ENCODE measurements at regions not wholly inside any gene's neighbourhood (a gene's known extent, or its start where the extent isn't known, plus 50 kb on each side); places are given as distances from the start of the nearest gene placed in this dataset.

DNA sequence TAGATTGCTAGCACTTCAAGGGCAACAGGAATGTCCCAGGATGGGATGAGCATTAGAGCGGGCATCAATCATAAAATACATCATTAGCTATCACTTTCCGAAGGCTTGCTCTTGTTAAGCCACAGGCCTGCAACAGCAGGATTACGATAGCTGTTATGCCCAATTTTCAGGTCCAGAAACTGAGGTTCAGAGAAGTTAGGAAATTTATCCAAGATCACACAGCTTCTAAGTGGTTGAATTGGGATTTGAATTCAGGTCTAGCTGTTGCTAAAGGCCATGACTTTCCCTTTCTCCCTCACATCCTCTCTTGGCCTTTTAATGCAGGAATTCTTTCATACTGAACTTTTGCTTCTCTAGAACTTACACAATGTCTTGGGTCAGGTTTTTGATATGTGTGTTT lies 119.4 kb upstream of the ERCC6L2 start:
- no peak for FAIRE-seq

GRCh38 chr9:95755421-95755730 lies 120.1 kb upstream of the ERCC6L2 start:
- FAIRE-seq, result no peak

DNA sequence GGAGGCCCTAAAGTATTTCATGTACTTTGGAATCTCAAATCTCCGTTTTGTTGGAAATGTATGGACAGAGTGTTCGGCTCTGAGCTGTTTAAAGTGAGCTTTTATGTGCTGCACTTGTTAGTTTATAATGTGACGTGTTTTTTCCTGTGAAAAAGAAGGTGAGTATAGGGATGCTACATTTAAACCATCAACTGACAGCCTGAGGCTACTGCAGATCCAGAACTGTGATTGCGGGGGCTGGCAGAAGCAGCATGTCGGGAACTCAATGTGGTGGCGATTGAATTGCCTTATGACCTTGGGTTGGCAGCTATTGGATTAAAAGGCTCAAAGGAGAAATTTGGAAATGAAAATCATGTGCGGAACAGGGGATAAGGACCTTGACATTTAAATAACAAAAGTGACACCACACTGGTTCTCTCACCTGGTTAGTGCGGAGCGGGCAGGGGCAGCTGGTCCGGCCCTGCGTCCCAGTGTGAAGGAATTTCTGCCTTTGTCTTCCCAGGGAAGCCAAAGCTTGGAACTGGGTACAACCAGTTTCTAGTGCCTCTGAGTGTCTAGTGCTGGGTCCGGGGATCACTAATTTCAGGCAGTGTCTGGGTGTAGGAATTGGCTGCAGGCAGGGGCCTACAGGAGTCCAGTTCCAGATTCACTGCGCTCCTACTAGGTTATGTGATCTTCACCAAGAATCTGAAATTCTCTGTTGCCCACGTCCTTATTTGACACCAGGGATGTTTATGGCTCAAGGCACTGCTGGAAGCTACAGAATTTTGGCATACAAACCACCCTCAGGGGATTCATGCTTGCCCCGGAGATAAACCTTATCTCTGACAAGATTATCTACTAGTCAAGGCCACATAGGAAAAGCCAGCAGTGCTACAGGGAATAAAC lies 120.7 kb upstream of the ERCC6L2 start:
- FAIRE-seq, result no peak

DNA sequence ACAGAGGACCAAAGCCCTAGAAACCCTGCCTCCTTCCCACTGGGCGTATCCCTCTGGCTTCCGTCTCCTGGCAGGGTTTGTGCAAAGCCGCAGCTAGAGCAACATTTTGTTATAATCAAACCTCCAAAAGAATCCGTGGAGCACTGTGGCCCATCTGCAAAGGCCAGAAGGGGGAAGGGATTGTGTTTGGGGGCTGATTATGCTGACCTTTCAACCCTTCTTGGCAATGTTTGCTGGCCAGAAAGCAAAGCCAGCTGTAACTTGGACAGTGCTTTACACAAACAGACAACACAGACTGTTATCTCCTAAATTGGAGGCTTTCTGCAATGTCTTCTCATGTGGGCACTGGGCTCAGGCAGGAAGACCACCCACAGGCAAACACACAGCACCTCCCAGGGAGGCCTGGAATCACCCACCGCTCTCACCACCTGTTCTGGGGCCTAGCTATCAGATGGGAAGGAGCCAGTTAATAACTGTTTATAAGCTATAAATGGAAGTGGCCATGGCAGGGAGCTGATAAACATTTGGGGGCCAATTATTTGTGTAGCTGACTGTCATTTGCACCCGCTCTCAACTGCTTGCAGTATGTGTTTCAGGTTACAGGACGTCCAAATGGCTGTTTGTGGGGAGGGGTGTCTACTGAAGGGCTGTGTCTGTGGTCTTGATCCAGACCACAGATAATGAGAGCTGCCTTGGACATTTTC lies 121.6 kb upstream of the ERCC6L2 start:
- no peak for FAIRE-seq

DNA sequence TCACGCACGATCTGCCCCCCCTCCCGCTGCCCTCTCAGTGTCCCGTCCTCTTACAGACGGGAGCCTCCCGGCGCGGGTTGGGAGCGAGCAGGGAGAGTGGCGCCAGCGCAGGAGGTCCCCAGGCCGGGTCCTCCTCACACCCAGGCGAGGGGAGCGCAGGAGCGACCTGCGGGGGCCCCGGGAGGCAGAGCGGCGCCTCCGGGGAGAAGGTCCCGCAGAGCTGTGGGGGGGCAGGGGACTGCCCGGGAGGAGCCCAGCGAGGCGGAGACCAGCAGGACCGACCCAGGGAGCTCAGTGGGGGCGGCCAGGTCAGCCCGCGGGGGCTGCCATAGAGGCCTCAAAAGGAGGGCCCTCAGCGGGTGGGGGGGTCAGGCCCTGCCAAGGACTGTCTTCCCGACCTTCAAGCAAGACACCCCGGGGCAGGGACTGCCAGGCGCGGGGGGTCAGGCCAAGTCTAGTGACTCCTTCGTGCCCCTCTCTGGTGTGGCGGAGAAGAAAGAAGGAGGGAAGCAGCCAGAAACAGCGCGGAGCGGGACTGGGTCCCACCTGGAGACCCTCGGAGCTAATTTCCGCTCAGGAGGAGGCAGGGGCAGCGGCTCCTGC lies 123.3 kb upstream of the ERCC6L2 start:
- FAIRE-seq, result no peak

GRCh38 chr9:95751520-95751790 lies 124.0 kb upstream of the ERCC6L2 start:
- no peak for FAIRE-seq

GRCh38 chr9:95750725-95751519 lies 124.6 kb upstream of the ERCC6L2 start:
- no peak for FAIRE-seq

DNA sequence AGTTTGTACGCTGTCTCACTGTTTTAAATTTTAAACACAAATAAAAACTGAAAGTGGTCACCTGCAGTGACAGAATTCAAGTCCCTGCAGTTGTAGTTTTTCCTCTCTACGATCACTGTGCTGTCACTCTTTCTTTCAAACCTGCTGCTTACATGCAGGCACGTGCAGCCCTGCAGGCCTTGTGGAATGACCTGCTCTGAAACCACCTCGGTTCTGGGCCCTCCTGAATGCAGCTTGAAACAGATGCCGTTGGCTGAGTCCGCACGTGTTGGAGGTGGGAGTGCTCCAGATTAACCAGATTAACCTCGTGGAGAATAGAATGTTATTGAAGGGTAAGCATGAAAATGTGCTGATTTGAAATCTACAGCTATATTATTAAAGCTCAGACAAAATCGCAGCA lies 126.0 kb upstream of the ERCC6L2 start:
- FAIRE-seq, result no peak

GRCh38 chr9:95746408-95747180 lies 128.9 kb upstream of the ERCC6L2 start:
- no peak for FAIRE-seq

- no peak for FAIRE-seq
These were observed 132.7 kb upstream of the ERCC6L2 start for GRCh38 chr9:95742821-95743220.

GRCh38 chr9:95741631-95742030 lies 133.9 kb upstream of the ERCC6L2 start:
- FAIRE-seq, result no peak

DNA sequence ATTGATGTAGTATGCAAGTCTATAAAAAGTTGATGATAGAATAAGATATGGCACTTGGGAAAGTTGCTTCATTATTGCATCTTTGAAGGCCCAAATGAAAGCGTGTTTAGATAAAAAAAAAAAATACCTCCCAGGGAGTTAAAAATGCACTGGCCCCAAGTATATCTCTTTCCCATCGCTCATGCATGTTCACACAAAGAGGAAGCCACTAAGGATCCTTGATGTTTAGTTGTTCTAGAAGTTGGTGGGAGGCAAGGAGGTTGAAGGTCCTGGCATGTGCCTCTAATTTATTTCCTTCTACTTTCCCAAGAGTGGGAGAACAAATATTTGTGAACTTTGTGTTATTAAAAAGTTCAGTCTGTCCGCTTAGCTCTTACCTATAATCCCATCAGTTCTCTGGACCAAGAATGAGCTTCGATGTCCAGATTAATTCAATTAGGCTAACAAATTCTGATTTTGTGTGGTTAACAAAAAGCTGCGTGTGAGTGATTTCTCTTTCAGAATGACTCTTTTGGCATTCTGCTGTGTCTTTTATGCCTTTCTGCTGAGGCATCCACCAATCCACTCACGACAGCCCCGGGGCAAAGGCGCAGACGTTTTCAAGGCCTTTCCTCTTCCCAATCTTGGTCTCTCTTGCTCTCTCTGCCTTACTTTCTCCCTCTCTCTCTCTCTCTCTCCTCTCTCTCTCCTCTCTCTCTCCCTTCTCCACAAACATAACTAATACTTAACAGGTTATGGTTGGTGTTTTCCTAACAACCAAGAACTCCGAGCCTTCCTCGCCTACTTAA lies 135.1 kb upstream of the ERCC6L2 start:
- FAIRE-seq, result no peak

- FAIRE-seq, result no peak
These were observed 137.1 kb upstream of the ERCC6L2 start for GRCh38 chr9:95738438-95738837.

GRCh38 chr9:95736891-95737522 lies 138.5 kb upstream of the ERCC6L2 start:
- FAIRE-seq, result no peak

- no peak for FAIRE-seq
These were observed 139.1 kb upstream of the ERCC6L2 start for GRCh38 chr9:95736370-95736769.

DNA sequence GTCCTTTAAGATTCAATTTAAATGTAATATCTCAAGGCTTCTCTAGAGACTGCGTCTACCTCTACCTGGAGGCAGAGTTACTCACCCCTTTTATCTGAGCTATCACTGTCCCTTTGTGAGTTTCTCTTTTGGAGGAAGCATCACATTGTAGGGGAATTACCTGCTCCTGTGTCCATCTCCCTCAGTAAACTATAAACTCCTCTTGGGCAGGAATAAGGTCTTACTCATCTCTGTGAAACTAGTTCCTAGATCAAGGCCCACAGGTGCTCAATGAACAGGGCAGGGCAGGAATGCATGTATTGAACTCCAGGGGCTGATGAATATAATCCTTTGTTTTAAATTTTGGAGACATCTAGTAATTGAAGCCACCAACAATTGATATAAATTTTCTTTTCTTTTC lies 139.8 kb upstream of the ERCC6L2 start:
- FAIRE-seq, result no peak

GRCh38 chr9:95733741-95734666 lies 141.5 kb upstream of the ERCC6L2 start:
- no peak for FAIRE-seq

DNA sequence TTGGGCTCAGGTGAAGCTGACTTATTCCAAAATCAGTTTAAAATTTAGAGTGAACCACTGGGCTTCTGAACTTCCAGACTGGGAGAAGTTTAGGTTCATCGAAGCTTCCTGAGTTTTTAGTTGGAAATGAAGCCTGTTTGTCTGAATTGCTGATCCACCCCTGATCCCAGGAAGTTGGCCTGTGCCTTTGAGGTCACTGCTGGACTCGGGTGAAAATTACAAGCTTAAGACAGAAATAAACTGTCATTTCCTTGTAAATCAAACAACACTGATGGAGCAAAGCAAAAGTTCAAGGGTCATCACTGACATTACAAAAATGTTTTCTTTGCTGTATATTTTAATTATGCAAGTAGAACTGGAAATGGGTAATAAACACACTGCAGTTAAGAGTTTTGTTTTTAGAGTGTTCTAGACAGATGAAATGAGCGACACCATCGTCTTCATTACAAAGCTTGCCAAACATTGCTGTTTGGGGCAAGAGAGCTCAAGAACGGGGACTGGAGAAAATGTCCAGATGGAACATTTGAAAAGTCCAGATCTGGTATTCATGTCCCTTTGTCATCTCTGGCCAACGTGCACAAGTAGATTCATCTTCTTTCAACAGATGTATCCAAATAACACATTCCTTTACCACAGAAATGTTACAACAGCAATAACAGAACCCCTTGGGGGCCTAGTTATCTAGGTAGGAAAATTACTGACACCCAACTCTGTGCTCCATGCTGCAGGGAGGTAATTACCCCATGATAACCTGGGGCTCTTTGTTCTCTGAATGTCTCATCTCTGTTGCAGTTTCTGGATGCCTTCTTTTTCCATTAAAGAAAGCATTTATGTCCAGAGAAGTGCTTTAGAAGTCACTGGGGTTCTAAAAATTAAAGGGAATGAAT lies 142.4 kb upstream of the ERCC6L2 start:
- FAIRE-seq, result no peak

DNA sequence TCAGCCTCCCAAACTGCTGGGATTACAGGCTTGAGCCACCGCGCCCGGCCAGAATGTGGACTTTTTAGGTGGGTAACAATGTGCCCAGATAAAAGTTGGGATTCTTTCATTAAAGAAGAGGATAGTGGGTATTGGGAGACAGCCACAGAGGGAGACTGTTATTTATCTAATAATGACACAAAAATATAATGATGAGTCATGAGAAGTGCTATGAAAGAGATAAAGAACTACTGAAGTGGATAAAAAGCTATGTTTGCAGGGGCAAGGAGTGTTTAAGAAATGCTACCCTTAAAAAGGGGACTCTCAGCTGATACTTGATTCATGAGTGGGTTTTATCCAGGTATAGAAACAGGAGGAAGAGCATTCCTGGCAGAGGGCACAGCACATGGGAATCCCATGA lies 143.6 kb upstream of the ERCC6L2 start:
- FAIRE-seq, result no peak
